ENCODE measurements at regions not wholly inside any gene's neighbourhood (a gene's known extent, or its start where the extent isn't known, plus 50 kb on each side); places are given as distances from the start of the nearest gene placed in this dataset.

- Mint-ChIP-seq H3K36me3 (no peaks in the 10 kb centered on the region), H3K27ac (no peak overlapping the region), H3K4me3 (no peak overlapping the region), H3K9me3 (peaks cover 0 to 9% (median 3%) of the 10 kb centered on the region in 7 donors), H3K4me1 (no peaks in the 10 kb centered on the region), H3K27me3 (ENCODE audit: low read depth in 3 of 3) (peaks cover 0 to 1% (median 0%) of the 10 kb centered on the region in 3 donors)
- no peak for DNase-seq
- Histone ChIP-seq H2AFZ (ENCODE audit: insufficient read depth, low read depth, low read length, poor library complexity, severe bottlenecking) (no peak overlapping the region), H4K20me1 (ENCODE audit: insufficient read depth, low read length) (no peaks in the 10 kb centered on the region), H3K9me3 (replicated peaks in 1 of 2; ENCODE audit: control insufficient read depth in 1 of 2, insufficient read depth in 1 of 2, low read length in 2 of 2) (peaks cover 0 to 10% of the 10 kb centered on the region in 2 donors), H3K36me3 (replicated peaks in 1 of 2; ENCODE audit: control insufficient read depth in 1 of 2, insufficient read depth in 2 of 2, low read length in 2 of 2) (no peaks in the 10 kb centered on the region), H3K27ac (ENCODE audit: low read depth in 1 of 2, low read length in 2 of 2) (no peak overlapping the region), H3K4me3 (replicated peaks in 1 of 3; ENCODE audit: low read depth in 2 of 3, low read length in 3 of 3) (no peak overlapping the region), H3K4me1 (ENCODE audit: control insufficient read depth in 1 of 2, insufficient read depth in 2 of 2, low read length in 2 of 2) (no peaks in the 10 kb centered on the region), H3K27me3 (ENCODE audit: control insufficient read depth in 2 of 2, insufficient read depth in 2 of 2, low read length in 2 of 2) (no peaks in the 10 kb centered on the region), H3K4me2 (replicated peaks; ENCODE audit: extremely low read depth, low read length, poor library complexity, severe bottlenecking) (no peak overlapping the region), H3K9ac (ENCODE audit: insufficient read depth, low read length, poor library complexity, severe bottlenecking) (no peak overlapping the region), H3K79me2 (ENCODE audit: insufficient read depth, low read length) (no peaks in the 10 kb centered on the region)
- intact Hi-C loops (cut with micrococcal nuclease) = no loop called here
- WGBS (ENCODE audit: insufficient coverage) = no CpG with 5 or more reads among the region's 1 CpG
- TF ChIP-seq, protein P1, sequence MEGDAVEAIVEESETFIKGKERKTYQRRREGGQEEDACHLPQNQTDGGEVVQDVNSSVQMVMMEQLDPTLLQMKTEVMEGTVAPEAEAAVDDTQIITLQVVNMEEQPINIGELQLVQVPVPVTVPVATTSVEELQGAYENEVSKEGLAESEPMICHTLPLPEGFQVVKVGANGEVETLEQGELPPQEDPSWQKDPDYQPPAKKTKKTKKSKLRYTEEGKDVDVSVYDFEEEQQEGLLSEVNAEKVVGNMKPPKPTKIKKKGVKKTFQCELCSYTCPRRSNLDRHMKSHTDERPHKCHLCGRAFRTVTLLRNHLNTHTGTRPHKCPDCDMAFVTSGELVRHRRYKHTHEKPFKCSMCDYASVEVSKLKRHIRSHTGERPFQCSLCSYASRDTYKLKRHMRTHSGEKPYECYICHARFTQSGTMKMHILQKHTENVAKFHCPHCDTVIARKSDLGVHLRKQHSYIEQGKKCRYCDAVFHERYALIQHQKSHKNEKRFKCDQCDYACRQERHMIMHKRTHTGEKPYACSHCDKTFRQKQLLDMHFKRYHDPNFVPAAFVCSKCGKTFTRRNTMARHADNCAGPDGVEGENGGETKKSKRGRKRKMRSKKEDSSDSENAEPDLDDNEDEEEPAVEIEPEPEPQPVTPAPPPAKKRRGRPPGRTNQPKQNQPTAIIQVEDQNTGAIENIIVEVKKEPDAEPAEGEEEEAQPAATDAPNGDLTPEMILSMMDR (IDR thresholded peaks at IDR 0.05) = no peak
Observed at GRCh38 chr4:46450556-46450955, 60.6 kb upstream of the GABRA2 start.

DNA sequence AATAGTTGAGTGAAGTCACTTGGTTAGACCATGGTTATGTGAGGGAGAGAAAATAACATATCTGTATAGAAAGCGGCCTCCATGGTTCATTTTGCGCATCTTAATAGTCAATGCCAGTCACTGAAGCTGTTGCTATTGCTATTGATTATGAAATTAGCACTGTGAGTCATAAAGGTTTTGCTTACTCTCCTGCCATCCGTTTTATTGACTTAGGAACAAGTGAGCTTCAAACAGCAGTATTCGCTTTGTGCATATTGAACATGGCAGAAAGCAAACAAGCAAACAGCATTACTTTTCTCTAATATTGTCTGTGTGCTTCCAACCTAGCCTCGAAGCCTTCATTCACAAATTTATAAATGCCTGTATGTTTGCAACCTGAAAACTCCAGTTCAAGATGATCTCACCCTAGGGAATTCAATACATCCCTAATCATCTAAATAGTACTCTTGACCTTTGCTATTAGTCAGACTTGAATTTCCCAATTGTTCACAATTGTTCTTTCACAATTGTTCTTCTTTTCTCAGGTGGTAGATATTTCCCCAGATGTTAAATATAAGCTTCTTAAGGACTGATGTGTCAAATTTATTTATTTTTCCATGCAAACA is 55.9 kb upstream of the GABRA2 start:
- Histone ChIP-seq H3K4me2 (replicated peaks; ENCODE audit: extremely low read depth, low read length, poor library complexity, severe bottlenecking) (no peak overlapping the region), H3K9me3 (replicated peaks in 1 of 2; ENCODE audit: control insufficient read depth in 1 of 2, insufficient read depth in 1 of 2, low read length in 2 of 2) (peaks cover 0 to 4% of the 10 kb centered on the region in 2 donors), H3K36me3 (replicated peaks in 1 of 2; ENCODE audit: control insufficient read depth in 1 of 2, insufficient read depth in 2 of 2, low read length in 2 of 2) (no peaks in the 10 kb centered on the region), H3K79me2 (ENCODE audit: insufficient read depth, low read length) (no peaks in the 10 kb centered on the region), H2AFZ (ENCODE audit: insufficient read depth, low read depth, low read length, poor library complexity, severe bottlenecking) (no peak overlapping the region), H3K4me1 (ENCODE audit: control insufficient read depth in 1 of 2, insufficient read depth in 2 of 2, low read length in 2 of 2) (no peaks in the 10 kb centered on the region), H3K27ac (ENCODE audit: low read depth in 1 of 2, low read length in 2 of 2) (no peak overlapping the region), H3K4me3 (replicated peaks in 1 of 3; ENCODE audit: low read depth in 2 of 3, low read length in 3 of 3) (no peak overlapping the region), H4K20me1 (ENCODE audit: insufficient read depth, low read length) (no peaks in the 10 kb centered on the region), H3K9ac (ENCODE audit: insufficient read depth, low read length, poor library complexity, severe bottlenecking) (no peak overlapping the region), H3K27me3 (ENCODE audit: control insufficient read depth in 2 of 2, insufficient read depth in 2 of 2, low read length in 2 of 2) (no peaks in the 10 kb centered on the region)
- 89% methylated on average over 4 of the region's 5 CpGs for WGBS (ENCODE audit: insufficient coverage)
- H3K4me3 Mint-ChIP-seq = no peak overlapping the region
- DNase-seq = no peak
- intact Hi-C loops (cut with micrococcal nuclease) = no loop called here
- TF ChIP-seq, protein P1 (IDR thresholded peaks at IDR 0.05) = no peak
- no peaks in the 10 kb centered on the region for H3K27me3 Mint-ChIP-seq (ENCODE audit: low read depth in 3 of 3)
- H3K27ac Mint-ChIP-seq = no peak overlapping the region
- H3K36me3 Mint-ChIP-seq = no peaks in the 10 kb centered on the region
- no peaks in the 10 kb centered on the region for H3K4me1 Mint-ChIP-seq
- peaks cover 0 to 9% (median 2%) of the 10 kb centered on the region in 7 donors for H3K9me3 Mint-ChIP-seq
